ENCODE measurements at regions not wholly inside any gene's neighbourhood (a gene's known extent, or its start where the extent isn't known, plus 50 kb on each side); places are given as distances from the start of the nearest gene placed in this dataset.

DNA sequence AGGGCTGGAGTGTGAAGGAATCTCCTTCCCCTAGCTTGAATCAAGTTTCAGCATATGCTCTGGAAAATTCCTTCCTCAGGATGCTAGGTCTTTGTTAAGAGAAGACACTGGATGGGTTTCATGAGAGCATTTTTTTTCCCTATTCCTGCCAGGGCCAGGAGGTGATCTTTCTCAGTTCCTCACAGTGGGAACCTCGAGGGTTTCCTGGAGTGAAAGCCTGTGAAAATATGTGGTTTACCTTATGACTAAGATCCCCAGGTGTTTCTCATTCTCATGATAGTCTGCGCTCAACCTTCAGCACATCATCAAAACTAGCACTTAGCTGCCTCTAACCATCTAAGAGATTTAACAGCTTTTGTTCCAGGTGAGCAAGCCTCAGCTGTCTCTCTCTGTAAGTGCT is 985.3 kb upstream of the FAT3 start:
- no peaks in the 10 kb centered on the region for H3K27me3 Mint-ChIP-seq
- no peaks in the 10 kb centered on the region for H3K36me3 Mint-ChIP-seq
- no peak overlapping the region for H3K27ac Mint-ChIP-seq
- H3K9me3 Mint-ChIP-seq: peaks cover 5% of the 10 kb centered on the region
- no peak overlapping the region for H3K4me3 Mint-ChIP-seq
- TF ChIP-seq, protein P1, sequence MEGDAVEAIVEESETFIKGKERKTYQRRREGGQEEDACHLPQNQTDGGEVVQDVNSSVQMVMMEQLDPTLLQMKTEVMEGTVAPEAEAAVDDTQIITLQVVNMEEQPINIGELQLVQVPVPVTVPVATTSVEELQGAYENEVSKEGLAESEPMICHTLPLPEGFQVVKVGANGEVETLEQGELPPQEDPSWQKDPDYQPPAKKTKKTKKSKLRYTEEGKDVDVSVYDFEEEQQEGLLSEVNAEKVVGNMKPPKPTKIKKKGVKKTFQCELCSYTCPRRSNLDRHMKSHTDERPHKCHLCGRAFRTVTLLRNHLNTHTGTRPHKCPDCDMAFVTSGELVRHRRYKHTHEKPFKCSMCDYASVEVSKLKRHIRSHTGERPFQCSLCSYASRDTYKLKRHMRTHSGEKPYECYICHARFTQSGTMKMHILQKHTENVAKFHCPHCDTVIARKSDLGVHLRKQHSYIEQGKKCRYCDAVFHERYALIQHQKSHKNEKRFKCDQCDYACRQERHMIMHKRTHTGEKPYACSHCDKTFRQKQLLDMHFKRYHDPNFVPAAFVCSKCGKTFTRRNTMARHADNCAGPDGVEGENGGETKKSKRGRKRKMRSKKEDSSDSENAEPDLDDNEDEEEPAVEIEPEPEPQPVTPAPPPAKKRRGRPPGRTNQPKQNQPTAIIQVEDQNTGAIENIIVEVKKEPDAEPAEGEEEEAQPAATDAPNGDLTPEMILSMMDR (conservative IDR thresholded peaks at IDR 0.05): no peak
- no peak for DNase-seq (ENCODE audit: extremely low spot score, unreplicated experiment)
- H3K4me1 Mint-ChIP-seq (ENCODE audit: unreplicated experiment): no peaks in the 10 kb centered on the region

GRCh38 chr11:91231226-91231625 is 993.4 kb upstream of the FAT3 start:
- TF ChIP-seq, protein P1 (conservative IDR thresholded peaks at IDR 0.05): no peak
- Mint-ChIP-seq H3K27ac (no peak overlapping the region), H3K36me3 (no peaks in the 10 kb centered on the region), H3K4me3 (no peak overlapping the region), H3K27me3 (no peaks in the 10 kb centered on the region), H3K9me3 (peaks cover 4% of the 10 kb centered on the region), H3K4me1 (ENCODE audit: unreplicated experiment) (peaks cover 11% of the 10 kb centered on the region)
- DNase-seq (ENCODE audit: extremely low spot score, unreplicated experiment): no peak

DNA sequence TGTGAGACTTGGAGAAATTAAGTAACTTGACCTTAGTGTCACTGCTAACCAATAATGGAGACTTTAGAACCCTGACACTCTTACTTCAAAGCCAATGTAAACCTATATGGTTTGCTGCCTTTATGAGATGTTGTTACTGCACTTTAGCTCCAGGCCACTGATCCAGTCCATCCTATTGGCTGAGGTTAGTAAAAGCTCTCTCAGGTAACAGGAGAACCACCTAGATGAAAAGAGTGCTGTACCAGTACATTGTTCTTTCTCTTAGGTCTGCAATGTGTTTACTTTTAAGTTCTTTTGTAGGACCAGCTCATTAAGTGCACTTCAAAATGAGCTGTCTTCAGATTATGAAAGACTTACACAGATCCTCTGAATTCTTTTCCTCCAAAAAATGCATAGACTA is 994.0 kb upstream of the FAT3 start:
- no peak for DNase-seq (ENCODE audit: extremely low spot score, unreplicated experiment)
- Mint-ChIP-seq H3K4me3 (no peak overlapping the region), H3K27ac (no peak overlapping the region), H3K36me3 (no peaks in the 10 kb centered on the region), H3K27me3 (no peaks in the 10 kb centered on the region), H3K4me1 (ENCODE audit: unreplicated experiment) (peaks cover 11% of the 10 kb centered on the region), H3K9me3 (no peaks in the 10 kb centered on the region)
- TF ChIP-seq, protein P1 (conservative IDR thresholded peaks at IDR 0.05): no peak

DNA sequence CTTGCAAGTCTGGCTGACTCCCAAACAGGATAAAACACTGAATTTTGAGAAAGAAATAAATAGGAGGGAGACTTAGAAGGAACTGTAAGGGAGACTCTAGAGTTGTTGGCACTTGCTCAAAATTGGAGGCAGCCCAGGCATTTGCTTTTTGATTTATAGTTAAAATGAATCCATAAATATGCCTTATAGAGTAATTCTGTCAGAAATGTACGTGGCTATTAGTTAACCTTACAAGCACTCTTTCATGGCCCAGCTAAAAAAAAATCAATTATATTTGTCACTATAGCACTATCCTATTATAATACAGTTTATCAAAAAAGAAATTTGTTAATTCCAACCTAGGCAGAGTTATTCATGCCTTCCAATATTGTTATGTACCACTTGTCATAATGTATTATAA is 1000.0 kb upstream of the CHORDC1 start:
- H3K4me1 Mint-ChIP-seq (ENCODE audit: unreplicated experiment): peaks cover 8% of the 10 kb centered on the region
- H3K9me3 Mint-ChIP-seq: no peaks in the 10 kb centered on the region
- no peaks in the 10 kb centered on the region for H3K27me3 Mint-ChIP-seq
- TF ChIP-seq, protein P1 (conservative IDR thresholded peaks at IDR 0.05): no peak
- no peak for DNase-seq (ENCODE audit: extremely low spot score, unreplicated experiment)
- H3K36me3 Mint-ChIP-seq: no peaks in the 10 kb centered on the region
- no peak overlapping the region for H3K27ac Mint-ChIP-seq
- H3K4me3 Mint-ChIP-seq: no peak overlapping the region

DNA sequence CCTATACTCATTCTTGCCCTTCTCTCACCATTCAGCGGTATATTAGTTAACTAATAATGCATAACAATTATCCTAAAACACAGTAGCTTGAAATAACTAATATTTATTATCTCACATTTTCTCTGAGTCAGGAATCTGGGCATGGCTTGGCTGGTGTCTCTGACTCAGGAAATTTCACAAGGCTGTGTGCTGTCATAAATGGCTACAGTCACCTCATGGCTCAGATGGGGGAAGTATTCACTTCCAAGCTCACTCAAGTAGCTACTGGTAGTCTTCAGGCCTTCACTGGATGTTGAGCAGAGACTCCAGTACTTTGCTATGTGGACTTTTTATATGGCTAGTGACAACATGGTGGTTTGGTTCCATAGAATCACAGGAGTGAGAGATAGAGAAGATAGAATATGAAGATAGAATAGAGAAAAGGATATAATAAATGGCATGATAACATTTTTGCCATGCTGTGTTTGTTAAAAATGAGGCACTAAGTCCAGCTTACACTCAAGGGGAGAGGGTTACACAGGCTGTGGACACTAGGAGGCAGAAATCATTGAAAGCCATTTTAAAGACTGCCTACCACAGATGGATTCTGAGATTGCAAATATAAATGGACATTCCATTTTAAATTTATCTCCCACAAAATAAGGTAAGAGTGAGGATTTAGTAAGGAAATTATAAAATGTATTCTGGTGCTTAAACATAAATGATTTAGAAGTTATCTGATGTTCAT is 997.8 kb upstream of the CHORDC1 start:
- Mint-ChIP-seq H3K27ac (no peak overlapping the region), H3K36me3 (no peaks in the 10 kb centered on the region), H3K4me1 (ENCODE audit: unreplicated experiment) (peaks cover 8% of the 10 kb centered on the region), H3K4me3 (no peak overlapping the region), H3K9me3 (no peaks in the 10 kb centered on the region), H3K27me3 (no peaks in the 10 kb centered on the region)
- DNase-seq (ENCODE audit: extremely low spot score, unreplicated experiment): no peak
- TF ChIP-seq, protein P1 (conservative IDR thresholded peaks at IDR 0.05): peak; percentile 18

Measured in type B pancreatic cell (in vitro differentiated cells).